SU-DHL-6 (cell line): ENCODE measurements at regions not wholly inside any gene's neighbourhood (a gene's known extent, or its start where the extent isn't known, plus 50 kb on each side); places are given as distances from the start of the nearest gene placed in this dataset.

Experiments used
- EZH2phosphoT487 ChIP-seq: fragments of 200-600 bp; sonication (generic), shearing (Covaris generic); conservative IDR thresholded peaks from 2 replicates; pipeline ENCODE4 v1.6.1; 2018; ENCODE audit warnings: mild to moderate bottlenecking, antibody characterized with exemption, low read length, moderate library complexity, mixed read lengths
- TF ChIP-seq, protein P1 (sequence below): fragments of 200-600 bp; sonication (generic); IDR thresholded peaks from one replicate; pipeline ENCODE4 v1.5.1; 2017; ENCODE audit warnings: antibody characterized with exemption, mild to moderate bottlenecking, low read length, moderate library complexity; ENCODE audit not compliant: insufficient read depth, poor library complexity, severe bottlenecking

DNA sequence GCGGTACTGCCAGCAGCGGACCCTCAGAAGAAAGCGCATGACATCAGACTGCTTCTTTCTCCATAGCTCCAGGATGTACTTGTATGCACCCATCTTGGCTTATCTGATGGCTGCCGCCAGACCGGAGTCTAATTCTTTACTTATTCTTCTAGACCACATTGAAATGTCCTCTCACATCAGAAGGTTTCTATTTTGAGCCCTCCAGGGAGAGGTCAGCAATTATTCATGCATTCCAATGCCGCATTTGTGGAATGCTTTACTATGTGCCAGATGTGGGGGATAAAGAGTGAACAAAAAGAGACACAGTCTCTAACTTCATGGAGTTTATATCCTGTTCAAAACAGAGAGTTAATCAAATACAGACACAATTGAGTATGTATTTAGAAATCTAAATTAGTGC, 230.1 kb downstream of the MIAT start:
- TF ChIP-seq, protein P1, sequence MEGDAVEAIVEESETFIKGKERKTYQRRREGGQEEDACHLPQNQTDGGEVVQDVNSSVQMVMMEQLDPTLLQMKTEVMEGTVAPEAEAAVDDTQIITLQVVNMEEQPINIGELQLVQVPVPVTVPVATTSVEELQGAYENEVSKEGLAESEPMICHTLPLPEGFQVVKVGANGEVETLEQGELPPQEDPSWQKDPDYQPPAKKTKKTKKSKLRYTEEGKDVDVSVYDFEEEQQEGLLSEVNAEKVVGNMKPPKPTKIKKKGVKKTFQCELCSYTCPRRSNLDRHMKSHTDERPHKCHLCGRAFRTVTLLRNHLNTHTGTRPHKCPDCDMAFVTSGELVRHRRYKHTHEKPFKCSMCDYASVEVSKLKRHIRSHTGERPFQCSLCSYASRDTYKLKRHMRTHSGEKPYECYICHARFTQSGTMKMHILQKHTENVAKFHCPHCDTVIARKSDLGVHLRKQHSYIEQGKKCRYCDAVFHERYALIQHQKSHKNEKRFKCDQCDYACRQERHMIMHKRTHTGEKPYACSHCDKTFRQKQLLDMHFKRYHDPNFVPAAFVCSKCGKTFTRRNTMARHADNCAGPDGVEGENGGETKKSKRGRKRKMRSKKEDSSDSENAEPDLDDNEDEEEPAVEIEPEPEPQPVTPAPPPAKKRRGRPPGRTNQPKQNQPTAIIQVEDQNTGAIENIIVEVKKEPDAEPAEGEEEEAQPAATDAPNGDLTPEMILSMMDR, result no peak
- no peak for TF ChIP-seq EZH2phosphoT487
